IMR-90 (cell line): ENCODE measurements at regions not wholly inside any gene's neighbourhood (a gene's known extent, or its start where the extent isn't known, plus 50 kb on each side); places are given as distances from the start of the nearest gene placed in this dataset.

Experiments
- ATAC-seq: fragments of 200-7000 bp; cut with Tn5 transposase; 2 replicates; pipeline ENCODE4 v1.9.1; 2020; ENCODE audit warnings: low read depth, mild to moderate bottlenecking, moderate library complexity
- BruUV-seq: library from RNA; stranded (reverse); fragments of 400-500 nt; replicated peaks from 2 replicates; lab custom pipeline; 2021; lab: Mats Ljungman, UMichigan
- CTCF ChIA-PET: fragments of 300-600 bp; formaldehyde crosslinking; extraction: SDS; loops from one replicate; lab custom pipeline; 2021; ENCODE audit warnings: antibody characterized with exemption; lab: Yijun Ruan, JAX
- POLR2A ChIA-PET: fragments of 300-600 bp; sonication (Branson Sonifier 250); formaldehyde crosslinking; loops from one replicate; lab custom pipeline; 2022; ENCODE audit warnings: antibody characterized with exemption; ENCODE audit not compliant: unreplicated experiment; lab: Charles Lee
- DNase-seq: peaks from one replicate; pipeline ENCODE4 v3.0.0; 2013
- H2AFZ ChIP-seq: replicated peaks from 2 replicates; pipeline ENCODE3; 2013; ENCODE audit warnings: low read length, mild to moderate bottlenecking; ENCODE audit not compliant: poor library complexity
- H2AK5ac ChIP-seq: 2 replicates; pipeline ENCODE4 v1.6.1; 2013; ENCODE audit warnings: low read depth, low read length, inconsistent platforms
- H2AK9ac ChIP-seq: replicated peaks from 2 replicates; pipeline ENCODE3; 2013; ENCODE audit warnings: mild to moderate bottlenecking, low read depth, low read length, moderate library complexity; ENCODE audit not compliant: poor library complexity
- H2BK120ac ChIP-seq: 2 replicates; pipeline ENCODE4 v1.6.1; 2013; ENCODE audit warnings: low read depth, low read length, inconsistent platforms
- H2BK15ac ChIP-seq: 3 replicates; pipeline ENCODE4 v1.6.1; 2013; ENCODE audit warnings: low read depth, low read length, inconsistent platforms
- H2BK20ac ChIP-seq: 2 replicates; pipeline ENCODE4 v1.6.1; 2013; ENCODE audit warnings: low read depth, mild to moderate bottlenecking, inconsistent platforms, low read length, moderate library complexity
- H2BK5ac ChIP-seq: 2 replicates; pipeline ENCODE4 v1.6.1; 2013; ENCODE audit warnings: mild to moderate bottlenecking, low read depth, low read length, inconsistent platforms; ENCODE audit not compliant: poor library complexity, severe bottlenecking
- H3K14ac ChIP-seq: replicated peaks from 2 replicates; pipeline ENCODE4 v1.6.1; 2013; ENCODE audit warnings: low read depth, low read length, inconsistent platforms
- H3K18ac ChIP-seq: 2 replicates; pipeline ENCODE4 v1.6.1; 2013; ENCODE audit warnings: low read depth, low read length, control low read depth
- H3K23ac ChIP-seq: 2 replicates; pipeline ENCODE4 v1.6.1; 2013; ENCODE audit warnings: low read depth, low read length, inconsistent platforms
- H3K27ac ChIP-seq: 2 replicates; pipeline ENCODE4 v1.5.1; 2013; ENCODE audit warnings: mild to moderate bottlenecking, control low read depth, low read length; ENCODE audit not compliant: insufficient read depth
- H3K27me3 ChIP-seq: 2 replicates; pipeline ENCODE4 v1.6.1; 2013; ENCODE audit warnings: low read length; ENCODE audit not compliant: control insufficient read depth, insufficient read depth
- H3K36me3 ChIP-seq: 2 replicates; pipeline ENCODE4 v1.6.1; 2013; ENCODE audit warnings: low read length, mixed read lengths; ENCODE audit not compliant: control insufficient read depth, insufficient read depth
- H3K4ac ChIP-seq: 2 replicates; pipeline ENCODE4 v1.6.1; 2013; ENCODE audit warnings: low read depth, low read length, inconsistent platforms
- H3K4me1 ChIP-seq: 2 replicates; pipeline ENCODE4 v1.6.1; 2013; ENCODE audit warnings: low read length, mixed read lengths; ENCODE audit not compliant: control insufficient read depth, insufficient read depth
- H3K4me2 ChIP-seq: 2 replicates; pipeline ENCODE4 v1.6.1; 2013; ENCODE audit warnings: low read depth, mild to moderate bottlenecking, control low read depth, low read length, moderate library complexity
- H3K4me3 ChIP-seq: 2 replicates; pipeline ENCODE4 v1.5.1; 2013; ENCODE audit warnings: low read depth, mild to moderate bottlenecking, control low read depth, low read length, moderate library complexity; ENCODE audit not compliant: insufficient read depth
- H3K56ac ChIP-seq: 2 replicates; pipeline ENCODE4 v1.6.1; 2013; ENCODE audit warnings: low read length, inconsistent platforms; ENCODE audit not compliant: insufficient read depth; ENCODE audit errors: extremely low read depth
- H3K79me1 ChIP-seq, 2 experiments: 2 replicates each; pipeline ENCODE4 v1.6.1; 2013; ENCODE audit warnings: low read length in 2 of 2, inconsistent platforms in 1 of 2, low read depth in 1 of 2
- H3K9ac ChIP-seq: 2 replicates; pipeline ENCODE4 v1.6.1; 2013; ENCODE audit warnings: low read depth, low read length, control low read depth
- H3K9me1 ChIP-seq: 2 replicates; pipeline ENCODE4 v1.6.1; 2013; ENCODE audit warnings: low read length, inconsistent platforms; ENCODE audit not compliant: insufficient read depth
- H3K9me3 ChIP-seq: 2 replicates; pipeline ENCODE4 v1.6.1; 2013; ENCODE audit warnings: low read length; ENCODE audit not compliant: control insufficient read depth, insufficient read depth
- H4K20me1 ChIP-seq: 2 replicates; pipeline ENCODE4 v1.6.1; 2013; ENCODE audit warnings: low read length, inconsistent platforms; ENCODE audit not compliant: insufficient read depth
- H4K5ac ChIP-seq: 2 replicates; pipeline ENCODE4 v1.6.1; 2013; ENCODE audit warnings: mild to moderate bottlenecking, low read depth, low read length, control low read depth
- H4K8ac ChIP-seq, 2 experiments: 2 replicates each; pipeline ENCODE4 v1.6.1; 2013; ENCODE audit warnings: low read depth in 2 of 2, low read length in 2 of 2, control low read depth in 1 of 2, inconsistent platforms in 1 of 2
- H4K91ac ChIP-seq: 2 replicates; pipeline ENCODE4 v1.6.1; 2013; ENCODE audit warnings: low read depth, low read length, inconsistent platforms; ENCODE audit not compliant: insufficient read depth
- BHLHE40 ChIP-seq: fragments of 150-350 bp; IDR thresholded peaks from 2 replicates; pipeline ENCODE4 v1.6.1; 2016; ENCODE audit warnings: mild to moderate bottlenecking, low read depth, low read length
- CHD1 ChIP-seq: IDR thresholded peaks from 2 replicates; pipeline ENCODE4 v1.6.1; 2012; ENCODE audit warnings: low read depth, low read length, improper control_type of control experiment
- MAZ ChIP-seq: IDR thresholded peaks from 2 replicates; pipeline ENCODE4 v1.6.1; 2012; ENCODE audit warnings: low read depth, mild to moderate bottlenecking, low read length, improper control_type of control experiment, moderate library complexity, borderline replicate concordance
- MXI1 ChIP-seq: IDR thresholded peaks from 2 replicates; pipeline ENCODE4 v1.6.1; 2012; ENCODE audit warnings: low read depth, mild to moderate bottlenecking, low read length, moderate library complexity, borderline replicate concordance
- NFE2L2 ChIP-seq: fragments of 150-350 bp; IDR thresholded peaks from 2 replicates; pipeline ENCODE4 v1.6.1; 2016; ENCODE audit warnings: low read depth, mild to moderate bottlenecking, low read length
- POLR2A ChIP-seq: IDR thresholded peaks from 2 replicates; pipeline ENCODE4 v1.6.1; 2012; ENCODE audit warnings: mild to moderate bottlenecking, low read depth, low read length
- SMC3 ChIP-seq: fragments of 150-350 bp; IDR thresholded peaks from 2 replicates; pipeline ENCODE4 v1.6.1; 2016; ENCODE audit warnings: low read depth, mild to moderate bottlenecking, antibody characterized with exemption, low read length, moderate library complexity
- USF2 ChIP-seq: fragments of 150-350 bp; IDR thresholded peaks from 2 replicates; pipeline ENCODE4 v1.6.1; 2017; ENCODE audit warnings: mild to moderate bottlenecking, antibody characterized with exemption, low read length, low read depth
- WGBS, 2 experiments: methylation state at CpG; one replicate each; pipeline versions ENCODE4 v1.1.5 to v1.1.7; 2013; ENCODE audit warnings: missing lambda C conversion rate in 2 of 2; ENCODE audit not compliant: insufficient read length in 1 of 2; ENCODE audit errors: extremely low coverage in 2 of 2; 5-methylcytosine and 5-hydroxymethylcytosine counted together
- dilution Hi-C: fragments of 300-500 bp; cut with HindIII; formaldehyde crosslinking; loops from one replicate; pipeline ENCODE4 v1.14.3; 2018; ENCODE audit warnings: low sequenced_read_pairs; ENCODE audit not compliant: unreplicated experiment
- in situ Hi-C: fragments of 300-500 bp; cut with MboI; formaldehyde crosslinking; loops from 3 replicates; pipeline ENCODE4 v1.14.3; 2019; ENCODE audit warnings: low sequenced_read_pairs, inconsistent platforms, mixed read lengths
- intact Hi-C: fragments of 100-400 bp; cut with micrococcal nuclease; formaldehyde crosslinking; loops from 2 replicates; pipeline ENCODE4 v1.10.0; 2022
- TF ChIP-seq, protein P1 (sequence below): fragments of 150-350 bp; IDR thresholded peaks from 2 replicates; pipeline ENCODE4 v1.6.1; 2016; ENCODE audit warnings: low read depth, mild to moderate bottlenecking, low read length, moderate library complexity, borderline replicate concordance
- TF ChIP-seq, protein P2 (sequence below): conservative IDR thresholded peaks from 2 replicates; pipeline ENCODE4 v1.5.1; 2012; ENCODE audit warnings: mild to moderate bottlenecking, low read depth, low read length, improper control_type of control experiment

DNA sequence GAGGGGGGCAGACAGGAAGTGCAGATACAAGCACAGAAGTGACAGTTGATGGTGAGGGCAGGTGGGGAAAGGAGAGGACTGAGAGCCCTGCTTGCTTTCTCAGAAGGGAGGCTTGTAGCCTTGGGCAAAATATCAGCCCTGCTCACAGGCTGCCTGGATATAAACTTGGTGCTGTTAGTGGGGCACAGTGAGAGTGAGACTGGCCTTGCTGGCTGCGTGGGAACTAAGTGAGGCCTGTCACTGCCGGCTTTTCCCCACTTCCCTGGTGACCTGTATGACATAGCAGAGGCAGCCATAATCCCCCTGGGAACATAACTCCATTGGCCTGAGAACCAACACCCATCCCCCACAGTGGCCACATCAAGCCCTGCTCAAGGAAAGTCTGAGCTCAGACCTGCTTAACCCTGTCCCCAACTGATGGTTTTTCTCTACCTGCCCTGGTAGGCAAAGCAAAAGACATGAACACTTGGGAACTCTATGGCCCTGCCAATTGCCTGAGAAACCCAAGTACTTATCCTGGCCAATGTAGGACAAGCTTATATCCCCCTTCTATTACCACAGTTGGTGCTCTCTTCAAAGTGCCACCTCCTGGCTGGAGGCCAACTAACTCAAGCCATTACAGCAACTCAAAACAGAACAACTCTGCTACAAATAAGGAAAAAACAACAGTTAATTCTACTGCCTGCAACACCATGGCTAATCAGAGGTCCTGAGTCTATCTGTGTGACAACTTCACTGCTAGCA lies 472.7 kb downstream of the PLPP3 start:
- Histone ChIP-seq H3K23ac (no peak overlapping the region), H2BK5ac (no peak overlapping the region), H2BK20ac (no peak overlapping the region), H3K27ac (no peak overlapping the region), H2AK9ac (no peak overlapping the region), H4K8ac (no peak overlapping the region), H2AFZ (no peak overlapping the region), H3K18ac (no peak overlapping the region), H3K9ac (no peak overlapping the region), H2AK5ac (peak overlapping the region; percentile 12; the same call in 1 of the 2 replicates), H3K9me3 (peaks cover 6% of the 10 kb centered on the region), H3K4me1 (no peaks in the 10 kb centered on the region), H3K9me1 (no peaks in the 10 kb centered on the region), H3K4me3 (no peak overlapping the region), H3K79me1 (no peaks in the 10 kb centered on the region), H4K5ac (no peak overlapping the region), H3K4me2 (no peak overlapping the region), H4K20me1 (no peaks in the 10 kb centered on the region), H3K14ac (no peak overlapping the region), H4K91ac (no peak overlapping the region), H2BK120ac (no peak overlapping the region), H3K4ac (no peak overlapping the region), H3K56ac (no peak overlapping the region), H3K27me3 (no peaks in the 10 kb centered on the region), H2BK15ac (no peak overlapping the region), H3K36me3 (no peaks in the 10 kb centered on the region)
- ChIA-PET CTCF (no interaction called here), POLR2A (no interaction called here)
- DNase-seq (no peak), ATAC-seq (no peak)
- in situ Hi-C loops = no loop called here
- no peak for TF ChIP-seq MXI1
- TF ChIP-seq, protein P1, sequence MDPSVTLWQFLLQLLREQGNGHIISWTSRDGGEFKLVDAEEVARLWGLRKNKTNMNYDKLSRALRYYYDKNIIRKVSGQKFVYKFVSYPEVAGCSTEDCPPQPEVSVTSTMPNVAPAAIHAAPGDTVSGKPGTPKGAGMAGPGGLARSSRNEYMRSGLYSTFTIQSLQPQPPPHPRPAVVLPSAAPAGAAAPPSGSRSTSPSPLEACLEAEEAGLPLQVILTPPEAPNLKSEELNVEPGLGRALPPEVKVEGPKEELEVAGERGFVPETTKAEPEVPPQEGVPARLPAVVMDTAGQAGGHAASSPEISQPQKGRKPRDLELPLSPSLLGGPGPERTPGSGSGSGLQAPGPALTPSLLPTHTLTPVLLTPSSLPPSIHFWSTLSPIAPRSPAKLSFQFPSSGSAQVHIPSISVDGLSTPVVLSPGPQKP = no peak
- TF ChIP-seq SMC3 = no peak
- no peak for TF ChIP-seq CHD1
- TF ChIP-seq POLR2A = no peak
- no peak for TF ChIP-seq BHLHE40
- no peak for TF ChIP-seq USF2
- no peak for TF ChIP-seq NFE2L2
- TF ChIP-seq, protein P2, sequence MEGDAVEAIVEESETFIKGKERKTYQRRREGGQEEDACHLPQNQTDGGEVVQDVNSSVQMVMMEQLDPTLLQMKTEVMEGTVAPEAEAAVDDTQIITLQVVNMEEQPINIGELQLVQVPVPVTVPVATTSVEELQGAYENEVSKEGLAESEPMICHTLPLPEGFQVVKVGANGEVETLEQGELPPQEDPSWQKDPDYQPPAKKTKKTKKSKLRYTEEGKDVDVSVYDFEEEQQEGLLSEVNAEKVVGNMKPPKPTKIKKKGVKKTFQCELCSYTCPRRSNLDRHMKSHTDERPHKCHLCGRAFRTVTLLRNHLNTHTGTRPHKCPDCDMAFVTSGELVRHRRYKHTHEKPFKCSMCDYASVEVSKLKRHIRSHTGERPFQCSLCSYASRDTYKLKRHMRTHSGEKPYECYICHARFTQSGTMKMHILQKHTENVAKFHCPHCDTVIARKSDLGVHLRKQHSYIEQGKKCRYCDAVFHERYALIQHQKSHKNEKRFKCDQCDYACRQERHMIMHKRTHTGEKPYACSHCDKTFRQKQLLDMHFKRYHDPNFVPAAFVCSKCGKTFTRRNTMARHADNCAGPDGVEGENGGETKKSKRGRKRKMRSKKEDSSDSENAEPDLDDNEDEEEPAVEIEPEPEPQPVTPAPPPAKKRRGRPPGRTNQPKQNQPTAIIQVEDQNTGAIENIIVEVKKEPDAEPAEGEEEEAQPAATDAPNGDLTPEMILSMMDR = no peak
- TF ChIP-seq MAZ = no peak
- intact Hi-C loops = no loop called here
- no TSS peak for BruUV-seq
- dilution Hi-C loops = no loop called here
- no CpG with 5 or more reads among the region's 2 CpGs for WGBS, 2 experiments
